ENCODE measurements at regions not wholly inside any gene's neighbourhood (a gene's known extent, or its start where the extent isn't known, plus 50 kb on each side); places are given as distances from the start of the nearest gene placed in this dataset.

DNA sequence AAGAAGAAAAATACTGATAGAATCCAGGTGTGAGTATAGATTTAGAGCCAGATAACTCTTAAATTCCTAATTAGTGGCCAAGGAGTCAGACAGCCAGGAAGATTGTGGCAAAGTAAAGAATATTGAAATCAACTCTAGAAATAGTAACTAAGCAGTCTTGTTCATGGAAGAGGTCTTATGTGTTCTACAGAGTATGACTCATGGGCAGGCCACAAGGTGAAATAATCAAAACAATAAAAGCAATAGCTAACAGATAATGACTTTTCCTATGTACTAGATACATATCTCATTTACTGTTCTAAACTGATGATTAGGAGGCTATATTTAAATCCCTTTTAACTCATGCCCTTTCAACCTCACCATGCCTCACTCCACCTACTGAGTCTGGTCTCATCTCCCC lies 227.4 kb upstream of the COL3A1 start:
- TF ChIP-seq, protein P1, sequence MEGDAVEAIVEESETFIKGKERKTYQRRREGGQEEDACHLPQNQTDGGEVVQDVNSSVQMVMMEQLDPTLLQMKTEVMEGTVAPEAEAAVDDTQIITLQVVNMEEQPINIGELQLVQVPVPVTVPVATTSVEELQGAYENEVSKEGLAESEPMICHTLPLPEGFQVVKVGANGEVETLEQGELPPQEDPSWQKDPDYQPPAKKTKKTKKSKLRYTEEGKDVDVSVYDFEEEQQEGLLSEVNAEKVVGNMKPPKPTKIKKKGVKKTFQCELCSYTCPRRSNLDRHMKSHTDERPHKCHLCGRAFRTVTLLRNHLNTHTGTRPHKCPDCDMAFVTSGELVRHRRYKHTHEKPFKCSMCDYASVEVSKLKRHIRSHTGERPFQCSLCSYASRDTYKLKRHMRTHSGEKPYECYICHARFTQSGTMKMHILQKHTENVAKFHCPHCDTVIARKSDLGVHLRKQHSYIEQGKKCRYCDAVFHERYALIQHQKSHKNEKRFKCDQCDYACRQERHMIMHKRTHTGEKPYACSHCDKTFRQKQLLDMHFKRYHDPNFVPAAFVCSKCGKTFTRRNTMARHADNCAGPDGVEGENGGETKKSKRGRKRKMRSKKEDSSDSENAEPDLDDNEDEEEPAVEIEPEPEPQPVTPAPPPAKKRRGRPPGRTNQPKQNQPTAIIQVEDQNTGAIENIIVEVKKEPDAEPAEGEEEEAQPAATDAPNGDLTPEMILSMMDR (IDR thresholded peaks at IDR 0.05), result no peak
- no peak for TF ChIP-seq POLR2A (IDR thresholded peaks at IDR 0.05)
